22Rv1 (cell line): ENCODE measurements at regions not wholly inside any gene's neighbourhood (a gene's known extent, or its start where the extent isn't known, plus 50 kb on each side); places are given as distances from the start of the nearest gene placed in this dataset.

Experiments
- CTCF ChIP-seq: fragments of 450-650 bp; IDR thresholded peaks from 2 replicates; pipeline ENCODE4 v1.5.1; 2017; ENCODE audit warnings: mild to moderate bottlenecking
- ZFX ChIP-seq: fragments of 450-650 bp; IDR thresholded peaks from 2 replicates; pipeline ENCODE4 v1.6.1; 2017; ENCODE audit warnings: antibody characterized with exemption, borderline replicate concordance

GRCh38 chr1:234725177-234726132 lies 115.5 kb upstream of the IRF2BP2 start:
- TF ChIP-seq CTCF (no peak), ZFX (no peak)
